HG03432 (cell line): ENCODE measurements at regions not wholly inside any gene's neighbourhood (a gene's known extent, or its start where the extent isn't known, plus 50 kb on each side); places are given as distances from the start of the nearest gene placed in this dataset.

Source experiments
- ATAC-seq: cut with Tn5 transposase; IDR thresholded peaks from one replicate; pipeline ENCODE4 v1.9.1; 2021; ENCODE audit warnings: mild to moderate bottlenecking, moderate library complexity; ENCODE audit not compliant: unreplicated experiment

DNA sequence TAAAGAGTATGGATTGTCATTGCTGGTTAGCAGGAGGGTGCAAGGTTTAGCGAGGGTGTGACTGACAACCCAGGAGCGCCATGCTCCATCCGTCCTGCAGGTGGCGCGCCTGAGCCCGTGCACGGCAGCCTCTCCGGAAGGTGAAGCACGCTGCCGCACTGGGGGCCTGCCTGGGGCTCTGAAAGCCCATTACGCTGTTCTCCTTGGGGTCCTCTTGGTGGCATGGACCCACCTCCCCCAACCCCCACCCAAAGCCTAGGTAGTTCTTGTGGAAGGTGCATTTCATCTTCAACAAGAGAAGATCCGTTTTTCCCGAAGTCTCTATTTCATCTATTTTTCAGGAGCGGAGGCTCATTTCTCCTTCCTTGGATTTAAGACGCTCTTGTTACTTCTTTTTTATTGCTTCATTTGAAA lies 197.4 kb upstream of the KCNG1 start:
- ATAC-seq: no peak

GRCh38 chr20:51219544-51219943 lies 196.6 kb upstream of the KCNG1 start:
- ATAC-seq: no peak

- ATAC-seq: no peak
Observed at GRCh38 chr20:51218603-51219002, 195.7 kb upstream of the KCNG1 start.

GRCh38 chr20:51217347-51218045 lies 194.6 kb upstream of the KCNG1 start:
- no peak for ATAC-seq

- no peak for ATAC-seq
Observed at GRCh38 chr20:51216850-51217249, 193.9 kb upstream of the KCNG1 start.

DNA sequence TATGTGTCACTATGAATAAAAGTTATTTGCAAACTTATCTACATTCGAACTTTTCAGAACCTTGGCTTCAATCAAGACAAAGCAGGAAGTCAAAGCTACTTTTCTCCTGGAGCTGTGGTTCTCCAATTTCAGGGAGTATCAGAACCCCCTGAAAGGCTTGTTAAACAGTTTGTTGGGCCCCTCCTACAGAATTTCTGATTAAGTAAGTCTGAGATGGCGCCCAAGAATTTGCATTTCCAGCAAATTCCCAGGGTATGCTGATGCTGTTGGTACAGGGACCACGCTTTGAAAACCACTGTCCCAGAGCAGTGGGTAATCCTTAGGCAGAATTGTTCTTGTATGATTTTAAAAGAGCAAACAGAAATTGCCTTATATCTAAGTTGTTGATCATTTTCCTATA lies 189.9 kb upstream of the KCNG1 start:
- ATAC-seq: no peak

DNA sequence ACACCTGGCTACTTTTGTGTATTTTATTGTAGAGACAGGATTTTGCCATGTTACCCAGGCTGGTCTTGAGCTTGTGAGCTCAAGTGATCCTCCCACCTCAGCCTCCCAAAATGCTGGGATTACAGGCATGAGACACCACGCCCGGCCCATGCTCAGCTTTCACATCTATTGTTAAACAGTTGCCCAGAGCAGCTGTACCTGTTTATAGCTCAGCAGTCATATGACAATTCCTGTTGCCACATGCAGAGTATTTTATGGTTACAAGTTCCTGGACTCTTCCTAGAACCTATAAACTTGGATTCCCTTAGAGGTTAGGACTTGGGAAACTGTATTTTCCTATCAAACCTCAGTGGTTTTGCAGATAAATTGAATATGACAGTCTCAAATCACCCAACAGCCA lies 188.3 kb upstream of the KCNG1 start:
- no peak for ATAC-seq

GRCh38 chr20:51210084-51210483 lies 187.2 kb upstream of the KCNG1 start:
- ATAC-seq: no peak

- ATAC-seq: no peak
Observed at GRCh38 chr20:51208162-51208561, 185.3 kb upstream of the KCNG1 start.

DNA sequence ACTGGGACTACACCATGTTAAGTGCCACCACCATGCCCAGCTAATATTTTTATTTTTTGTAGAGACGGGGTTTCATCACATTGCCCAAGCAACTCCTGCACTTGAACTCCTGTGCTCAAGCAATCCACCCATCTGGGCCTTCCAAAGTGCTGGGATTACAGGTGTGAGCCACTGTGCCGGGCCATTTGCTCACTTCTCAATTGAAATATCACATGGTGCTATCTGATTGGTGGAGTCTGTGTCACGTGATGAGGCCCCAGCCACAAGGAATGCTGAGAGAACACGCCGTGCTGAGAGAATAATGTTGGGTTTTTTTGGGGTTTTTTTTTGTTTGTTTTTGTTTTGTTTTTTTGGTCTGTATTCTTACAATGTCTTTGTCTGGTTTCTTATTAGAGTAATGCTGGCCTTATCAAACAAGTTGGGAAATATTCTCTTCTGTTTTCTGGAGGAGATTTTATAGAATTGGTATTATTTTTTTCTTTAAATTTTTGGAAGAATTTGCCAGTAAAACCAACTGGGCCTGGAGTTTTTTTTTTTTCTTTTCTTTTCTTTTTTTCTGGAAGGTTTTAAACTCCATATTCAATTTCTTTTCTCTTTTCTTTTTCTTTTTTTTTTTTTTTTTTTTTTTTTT lies 183.2 kb upstream of the KCNG1 start:
- ATAC-seq: no peak

DNA sequence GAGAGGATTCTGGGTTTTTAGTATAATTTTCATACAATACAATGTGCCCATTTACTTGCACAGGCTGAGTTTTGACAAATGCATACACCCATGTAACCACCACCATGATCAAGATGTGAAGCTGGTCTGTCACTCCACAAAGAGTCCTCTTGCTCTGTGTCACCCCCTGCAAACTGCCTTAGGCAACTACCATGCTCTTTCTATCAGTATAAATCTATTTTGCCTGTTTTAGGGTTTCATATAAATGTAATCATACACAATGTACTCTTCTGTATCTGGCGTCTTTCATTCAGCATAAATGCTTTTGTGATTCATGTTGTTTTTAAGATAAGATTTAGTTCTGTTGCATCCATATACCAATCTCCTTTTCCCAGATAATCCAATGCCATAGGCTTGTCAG lies 181.9 kb upstream of the KCNG1 start:
- no peak for ATAC-seq

GRCh38 chr20:51204051-51204715 lies 181.3 kb upstream of the KCNG1 start:
- ATAC-seq: no peak

DNA sequence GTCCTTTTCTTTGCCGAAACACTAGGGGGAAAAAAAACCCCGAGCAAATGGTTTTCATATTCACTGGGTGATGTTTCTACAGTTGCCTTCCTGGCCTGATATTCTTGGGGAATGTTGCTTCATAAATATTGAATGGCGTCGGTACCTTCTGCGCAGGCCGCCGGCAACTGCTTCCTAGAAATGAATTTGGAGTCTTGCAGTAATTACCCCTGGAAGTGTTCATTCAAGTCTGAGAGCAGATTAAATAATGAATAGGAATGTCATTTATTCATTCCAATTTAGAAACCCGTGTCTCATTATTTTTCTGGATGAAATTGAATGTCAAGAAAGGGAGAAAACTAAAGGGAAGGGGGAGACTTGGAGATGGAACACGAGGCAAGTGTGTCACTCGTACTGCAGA lies 179.4 kb upstream of the KCNG1 start:
- no peak for ATAC-seq

DNA sequence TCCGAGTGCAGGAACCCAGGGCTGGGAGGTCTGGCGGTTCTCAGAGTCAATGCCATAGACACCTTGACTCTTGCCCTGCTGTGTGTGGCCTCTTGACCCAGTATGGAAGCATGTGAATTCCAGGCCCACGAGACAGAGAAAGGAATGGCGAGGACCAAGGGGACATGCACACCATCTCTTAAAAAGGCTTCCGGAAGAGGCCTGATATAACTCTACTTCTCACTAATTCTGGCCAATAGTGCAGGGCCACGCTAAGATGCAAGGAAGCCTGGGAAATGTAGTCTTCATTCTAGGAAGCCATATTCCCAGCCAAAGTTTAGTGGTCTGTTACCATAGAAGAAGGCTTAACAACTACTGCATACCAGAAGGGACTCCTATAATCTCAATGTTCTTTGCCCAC lies 177.0 kb upstream of the KCNG1 start:
- ATAC-seq: no peak

GRCh38 chr20:51198876-51199523 lies 176.1 kb upstream of the KCNG1 start:
- no peak for ATAC-seq

DNA sequence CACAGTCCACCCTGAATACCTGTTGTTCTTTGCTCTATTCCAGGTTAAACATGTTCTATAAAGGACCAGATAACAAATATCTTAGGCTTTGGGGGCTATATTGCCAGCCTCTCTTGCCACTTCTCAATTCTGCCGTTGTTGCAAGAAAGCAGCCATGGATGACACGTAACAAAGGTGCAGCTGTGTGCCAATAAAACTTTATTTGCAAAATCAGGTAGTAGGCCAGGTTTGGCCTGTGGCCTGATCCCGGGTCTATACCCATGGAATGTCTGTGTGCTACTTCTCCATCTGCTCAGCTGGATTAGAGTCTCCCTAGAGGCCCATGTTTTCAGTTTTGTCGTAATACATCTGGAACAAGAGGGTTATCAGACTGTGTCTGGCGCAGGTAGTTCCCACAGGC lies 175.3 kb upstream of the KCNG1 start:
- no peak for ATAC-seq

GRCh38 chr20:51196991-51197651 lies 174.2 kb upstream of the KCNG1 start:
- no peak for ATAC-seq

DNA sequence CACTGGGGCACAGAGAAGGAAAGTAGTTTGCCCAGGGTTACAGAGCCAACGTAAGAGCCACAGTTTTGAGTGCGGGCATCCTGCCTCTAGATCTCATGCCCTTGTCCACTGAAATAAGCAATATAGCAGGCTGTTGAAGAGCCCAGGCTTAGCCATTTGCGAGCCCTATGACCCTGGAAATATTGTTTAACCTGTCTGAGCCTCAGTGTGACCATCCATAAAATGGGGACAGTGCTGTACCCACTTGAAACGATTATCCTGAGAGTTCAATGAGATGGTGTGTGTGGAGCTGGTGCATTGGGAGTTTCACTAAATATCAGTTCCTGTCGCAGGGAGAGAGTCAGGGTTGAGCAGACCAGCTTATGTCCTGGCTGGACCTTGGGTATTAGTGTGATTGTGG lies 173.1 kb upstream of the KCNG1 start:
- ATAC-seq: no peak

- ATAC-seq: no peak
Observed at GRCh38 chr20:51195419-51195901, 172.6 kb upstream of the KCNG1 start.

- no peak for ATAC-seq
Observed at GRCh38 chr20:51193066-51193772, 170.3 kb upstream of the KCNG1 start.

DNA sequence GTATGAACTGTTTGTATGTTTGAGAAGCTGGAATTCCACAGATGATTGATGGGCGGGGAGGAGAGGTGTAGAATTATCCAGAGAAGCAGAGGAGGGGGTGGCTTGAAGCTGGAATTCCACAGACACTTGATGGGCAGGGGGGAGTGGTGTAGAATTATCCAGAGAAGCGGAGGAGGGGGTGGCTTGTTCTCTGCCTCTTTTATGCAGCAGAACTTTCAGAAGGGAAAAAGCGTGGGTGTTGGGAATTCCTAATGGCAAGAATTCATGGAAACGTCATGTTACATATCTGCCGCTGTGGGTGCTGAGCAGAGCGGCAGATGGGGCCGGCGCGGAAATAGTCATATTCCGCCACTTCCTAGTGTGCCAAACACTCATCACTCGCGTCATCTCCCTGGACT lies 167.9 kb upstream of the KCNG1 start:
- no peak for ATAC-seq
